AG04449 (cell line): ENCODE measurements at regions not wholly inside any gene's neighbourhood (a gene's known extent, or its start where the extent isn't known, plus 50 kb on each side); places are given as distances from the start of the nearest gene placed in this dataset.

Experiments
- CTCF ChIA-PET: fragments of 350-600 bp; formaldehyde crosslinking; extraction: SDS; loops from one replicate; lab custom pipeline; 2021; ENCODE audit warnings: antibody characterized with exemption; lab: Yijun Ruan, JAX
- POLR2A ChIA-PET: fragments of 400-600, 350-600 bp; formaldehyde crosslinking; extraction: SDS; loops from one replicate; lab custom pipeline; 2020; ENCODE audit warnings: antibody characterized with exemption, inconsistent platforms; lab: Yijun Ruan, JAX
- DNase-seq: peaks from one replicate; pipeline ENCODE4 v3.0.0-alpha.2; 2010; ENCODE audit warnings: low read depth, low spot score
- H3K4me3 ChIP-seq: 2 replicates; pipeline ENCODE4 v1.5.1; 2011; ENCODE audit warnings: low read depth, mild to moderate bottlenecking, control low read depth, low read length
- CTCF ChIP-seq: IDR thresholded peaks from one replicate; pipeline ENCODE4 v1.5.1; 2011; ENCODE audit warnings: mild to moderate bottlenecking, moderate library complexity, low read length, control low read depth, inconsistent platforms; ENCODE audit not compliant: insufficient read depth; ENCODE audit errors: missing control alignments

GRCh38 chr15:31591908-31592307 is 265.3 kb downstream of the KLF13 start:
- no peak for TF ChIP-seq CTCF
- ChIA-PET CTCF (interaction anchor here (0.9 kb wide), 1 partner anchor 14 kb away, joined by 4 read pairs; no protein-coding TSS in a partner anchor), POLR2A (no interaction called here)
- no peak for DNase-seq
- H3K4me3 ChIP-seq = no peak overlapping the region

GRCh38 chr15:31597466-31597865 is 270.8 kb downstream of the KLF13 start:
- ChIA-PET POLR2A (no interaction called here), CTCF (no interaction called here)
- no peak for TF ChIP-seq CTCF
- no peak overlapping the region for H3K4me3 ChIP-seq
- DNase-seq = no peak

- H3K4me3 ChIP-seq = no peak overlapping the region
- ChIA-PET POLR2A (no interaction called here), CTCF (no interaction called here)
- DNase-seq = no peak
- no peak for TF ChIP-seq CTCF
Observed at GRCh38 chr15:31598620-31599019, 272.0 kb downstream of the KLF13 start.

GRCh38 chr15:31605467-31605931 is 278.9 kb downstream of the KLF13 start:
- no peak for DNase-seq
- TF ChIP-seq CTCF = no peak
- H3K4me3 ChIP-seq = no peak overlapping the region
- ChIA-PET CTCF (interaction anchor here (1.1 kb wide), 1 partner anchor 14 kb away, joined by 4 read pairs; no protein-coding TSS in a partner anchor), POLR2A (no interaction called here)

- DNase-seq = peak; percentile 57
- no peak for TF ChIP-seq CTCF
- CTCF ChIA-PET = interaction anchor here (0.8 to 1.1 kb wide), 2 partner anchors 9 to 14 kb away, joined by 3 to 4 read pairs; no protein-coding TSS in a partner anchor
- no peak overlapping the region for H3K4me3 ChIP-seq
- POLR2A ChIA-PET = no interaction called here
Observed at GRCh38 chr15:31606194-31606669, 279.6 kb downstream of the KLF13 start.

- CTCF ChIA-PET = no interaction called here
- POLR2A ChIA-PET = no interaction called here
- DNase-seq = peak; percentile 12
- H3K4me3 ChIP-seq = no peak overlapping the region
- no peak for TF ChIP-seq CTCF
Observed at GRCh38 chr15:31606931-31607497, 280.4 kb downstream of the KLF13 start.
